KOPT-K1 (cell line): ENCODE measurements at regions not wholly inside any gene's neighbourhood (a gene's known extent, or its start where the extent isn't known, plus 50 kb on each side); places are given as distances from the start of the nearest gene placed in this dataset.

Experiments
- H3K27ac ChIP-seq: fragments of 200-600 bp; sonication (generic); 2 replicates; pipeline ENCODE4 v1.5.1; 2016; ENCODE audit warnings: antibody characterized with exemption, mild to moderate bottlenecking, low read depth, low read length; ENCODE audit not compliant: poor library complexity, severe bottlenecking
- H3K36me3 ChIP-seq: fragments of 200-600 bp; sonication (generic); 2 replicates; pipeline ENCODE4 v1.5.1; 2017; ENCODE audit warnings: antibody characterized with exemption, mild to moderate bottlenecking, low read length, moderate library complexity; ENCODE audit not compliant: insufficient read depth
- H3K9me3 ChIP-seq: fragments of 200-600 bp; sonication (generic); 2 replicates; pipeline ENCODE4 v1.5.1; 2017; ENCODE audit warnings: antibody characterized with exemption, low read length, mild to moderate bottlenecking; ENCODE audit not compliant: insufficient read depth, poor library complexity, severe bottlenecking

- no peaks in the 10 kb centered on the region for H3K9me3 ChIP-seq
- H3K36me3 ChIP-seq: no peaks in the 10 kb centered on the region
- H3K27ac ChIP-seq: no peak overlapping the region
Measured at GRCh38 chr5:34488984-34489383, 167.1 kb upstream of the RAI14 start.

DNA sequence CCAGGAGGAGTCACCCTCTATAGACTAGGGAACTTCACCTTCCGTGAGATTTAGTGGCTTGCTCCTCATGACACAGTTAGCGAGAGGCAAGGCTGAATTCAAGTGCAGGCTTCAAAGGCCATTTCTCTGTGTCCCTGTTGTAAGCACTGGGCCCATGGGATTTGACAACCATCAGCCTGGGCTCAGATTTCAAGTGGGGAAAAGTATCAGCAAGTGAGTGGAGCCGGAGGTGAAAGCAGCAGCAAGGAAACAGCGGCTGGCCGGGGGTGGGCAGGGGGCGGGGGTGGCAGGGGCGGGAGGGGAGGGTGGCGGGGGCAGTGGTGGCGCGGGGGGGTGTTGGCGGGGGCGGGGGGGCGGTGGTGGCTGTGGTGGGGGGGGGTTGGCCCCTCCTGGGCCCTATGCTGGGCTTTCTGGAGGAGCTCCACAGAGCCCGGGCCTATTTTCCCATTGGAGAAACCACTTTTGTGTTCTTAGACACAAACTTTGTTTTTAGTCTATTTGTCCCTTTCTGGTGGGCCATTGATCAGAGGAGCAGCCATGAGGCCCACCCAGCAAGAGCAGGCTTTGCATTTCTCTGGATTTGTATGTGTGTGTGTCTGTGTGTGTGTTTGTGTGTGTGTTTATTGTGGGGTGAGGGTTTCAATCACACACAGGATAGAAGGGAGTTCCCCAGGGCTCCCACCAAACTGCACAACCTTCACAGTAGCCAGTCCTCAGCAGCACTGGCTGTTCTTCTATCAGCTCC lies 165.4 kb upstream of the RAI14 start:
- H3K27ac ChIP-seq: no peak overlapping the region
- H3K36me3 ChIP-seq: no peaks in the 10 kb centered on the region
- no peaks in the 10 kb centered on the region for H3K9me3 ChIP-seq

DNA sequence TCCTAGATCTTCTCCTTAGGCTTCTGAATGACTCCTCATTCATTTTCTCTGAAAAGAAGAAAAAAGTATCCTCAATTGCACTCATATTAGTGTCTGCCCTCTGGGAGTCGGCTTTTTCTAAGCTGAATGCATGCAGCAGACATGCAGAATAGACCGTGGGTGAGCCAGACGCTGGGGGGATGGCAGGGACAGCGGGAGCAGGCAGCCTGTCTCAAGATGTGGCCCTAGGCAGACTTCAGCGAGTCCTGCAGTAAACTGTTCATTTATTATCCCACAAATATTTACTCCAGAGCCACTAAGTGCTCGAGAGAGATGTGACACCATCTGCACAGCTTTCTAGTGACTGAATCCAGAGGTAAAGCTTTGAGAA lies 164.9 kb upstream of the RAI14 start:
- Histone ChIP-seq H3K36me3 (no peaks in the 10 kb centered on the region), H3K27ac (no peak overlapping the region), H3K9me3 (no peaks in the 10 kb centered on the region)

DNA sequence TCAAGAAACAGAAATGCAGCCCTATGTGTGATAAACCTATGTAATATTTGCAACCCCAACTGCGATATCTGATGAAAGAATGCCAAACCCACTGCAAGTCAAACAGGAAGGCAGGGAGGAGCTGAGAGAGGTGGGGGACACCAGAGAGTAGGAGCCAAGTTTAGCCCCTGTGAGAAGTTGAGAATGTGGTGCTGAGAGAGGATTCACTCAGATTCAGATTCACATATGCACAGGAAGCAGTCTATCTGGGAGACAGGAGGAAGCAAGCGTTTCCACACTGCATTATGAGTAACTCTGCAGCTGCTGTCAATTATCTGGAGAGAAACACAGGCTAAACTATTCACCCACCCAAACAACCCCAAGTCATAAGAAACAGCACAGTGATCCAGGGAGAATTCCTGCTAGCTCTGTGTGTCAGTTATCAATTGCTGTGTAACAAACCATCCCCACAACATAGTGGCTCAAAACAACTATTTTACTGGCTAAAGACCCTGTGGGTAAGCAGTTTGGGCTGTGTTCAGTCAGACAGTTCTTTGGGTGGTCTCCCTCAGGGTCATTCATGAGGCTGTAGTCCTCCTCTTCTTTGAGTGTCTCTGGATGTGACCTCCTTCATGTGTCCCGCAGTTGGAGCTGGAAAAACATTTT lies 161.9 kb upstream of the RAI14 start:
- H3K36me3 ChIP-seq: no peaks in the 10 kb centered on the region
- no peak overlapping the region for H3K27ac ChIP-seq
- H3K9me3 ChIP-seq: no peaks in the 10 kb centered on the region

- Histone ChIP-seq H3K9me3 (no peaks in the 10 kb centered on the region), H3K27ac (no peak overlapping the region)
Measured at GRCh38 chr5:34495178-34495577, 160.9 kb upstream of the RAI14 start.

GRCh38 chr5:34496260-34496691 lies 159.9 kb upstream of the RAI14 start:
- Histone ChIP-seq H3K27ac (no peak overlapping the region), H3K36me3 (no peaks in the 10 kb centered on the region), H3K9me3 (no peaks in the 10 kb centered on the region)

More at GRCh38 chr5:34495178-34495577, 160.9 kb upstream of the RAI14 start:
- no peaks in the 10 kb centered on the region for H3K36me3 ChIP-seq

GRCh38 chr5:34496701-34497469 lies 159.2 kb upstream of the RAI14 start:
- H3K9me3 ChIP-seq: no peaks in the 10 kb centered on the region
- H3K27ac ChIP-seq: no peak overlapping the region
- H3K36me3 ChIP-seq: no peaks in the 10 kb centered on the region

DNA sequence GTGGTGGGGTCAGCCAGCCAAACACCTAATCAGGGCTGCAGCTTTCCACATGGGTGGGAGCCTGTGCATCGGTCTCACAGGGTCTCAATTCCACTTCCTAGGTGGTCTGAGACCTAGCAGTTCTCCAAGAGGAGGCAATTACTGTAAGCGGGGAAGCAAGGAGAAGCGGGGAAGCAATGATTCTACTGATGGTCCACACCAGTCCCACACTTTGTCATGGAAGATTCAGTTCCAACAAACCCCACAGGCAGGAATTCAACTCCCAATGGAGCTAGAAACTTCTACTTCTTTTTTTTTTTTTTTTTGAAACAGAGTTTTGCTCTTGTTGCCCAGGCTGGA lies 158.7 kb upstream of the RAI14 start:
- H3K9me3 ChIP-seq: no peaks in the 10 kb centered on the region
- H3K36me3 ChIP-seq: no peaks in the 10 kb centered on the region
- no peak overlapping the region for H3K27ac ChIP-seq

DNA sequence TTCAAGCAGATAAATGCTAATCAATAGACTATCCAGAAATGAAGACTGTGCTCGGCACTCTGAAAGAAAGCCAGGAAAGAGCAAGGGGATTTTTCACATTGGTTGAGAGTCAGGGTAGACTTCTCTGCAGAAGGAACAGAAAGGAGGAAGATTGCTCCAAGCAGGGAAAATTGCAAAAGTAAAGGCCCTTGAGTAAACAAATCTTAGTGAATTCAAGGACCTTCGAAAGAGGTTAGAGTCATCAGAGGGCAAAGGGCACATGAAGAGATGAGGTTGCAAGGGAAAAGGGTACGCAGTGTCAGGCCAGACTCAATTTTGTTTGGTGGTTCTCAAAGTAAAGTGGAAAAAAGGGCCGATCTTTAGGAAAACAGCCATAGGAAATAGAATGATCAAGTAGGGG lies 157.6 kb upstream of the RAI14 start:
- no peaks in the 10 kb centered on the region for H3K36me3 ChIP-seq
- no peak overlapping the region for H3K27ac ChIP-seq
- no peaks in the 10 kb centered on the region for H3K9me3 ChIP-seq

DNA sequence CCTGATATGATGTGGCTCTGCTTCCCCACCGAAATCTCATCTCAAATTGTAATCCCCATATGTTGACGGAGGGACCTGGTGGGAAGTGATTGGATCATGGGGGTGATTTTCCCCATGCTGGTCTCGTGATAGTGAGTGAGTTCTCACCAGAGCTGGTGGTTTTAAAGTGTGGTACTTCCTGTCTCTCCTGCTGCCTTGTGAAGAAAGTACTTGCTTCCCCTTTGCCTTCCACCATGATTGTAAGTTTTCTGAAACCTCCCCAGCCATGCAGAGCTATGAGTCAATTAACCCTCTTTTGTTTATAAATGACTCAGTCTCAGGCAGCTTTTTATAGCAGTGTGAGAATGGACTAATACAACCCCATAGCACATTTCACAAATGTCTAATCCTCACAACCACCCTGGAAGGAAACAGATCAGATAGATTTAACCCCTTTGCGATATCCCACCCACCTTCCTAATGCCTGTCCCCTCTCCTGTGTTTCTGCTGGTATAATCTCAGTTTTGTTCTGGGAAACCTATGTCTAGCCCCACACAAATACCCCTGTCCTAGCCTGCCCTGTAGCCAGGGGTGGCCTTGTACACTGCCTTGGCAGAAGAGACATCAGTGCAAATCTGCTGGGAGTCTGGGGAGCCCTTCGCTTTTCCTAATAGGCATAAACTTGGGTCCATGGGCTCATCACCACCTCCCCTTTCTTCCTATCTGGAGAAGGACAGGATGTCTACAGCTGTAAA lies 157.0 kb upstream of the RAI14 start:
- H3K27ac ChIP-seq: no peak overlapping the region
- H3K36me3 ChIP-seq: no peaks in the 10 kb centered on the region
- H3K9me3 ChIP-seq: no peaks in the 10 kb centered on the region

GRCh38 chr5:34500236-34500847 lies 155.8 kb upstream of the RAI14 start:
- Histone ChIP-seq H3K9me3 (peaks cover 8% of the 10 kb centered on the region), H3K27ac (no peak overlapping the region), H3K36me3 (no peaks in the 10 kb centered on the region)

- Histone ChIP-seq H3K36me3 (no peaks in the 10 kb centered on the region), H3K27ac (no peak overlapping the region), H3K9me3 (peaks cover 12% of the 10 kb centered on the region)
Measured at GRCh38 chr5:34501016-34501415, 155.1 kb upstream of the RAI14 start.

DNA sequence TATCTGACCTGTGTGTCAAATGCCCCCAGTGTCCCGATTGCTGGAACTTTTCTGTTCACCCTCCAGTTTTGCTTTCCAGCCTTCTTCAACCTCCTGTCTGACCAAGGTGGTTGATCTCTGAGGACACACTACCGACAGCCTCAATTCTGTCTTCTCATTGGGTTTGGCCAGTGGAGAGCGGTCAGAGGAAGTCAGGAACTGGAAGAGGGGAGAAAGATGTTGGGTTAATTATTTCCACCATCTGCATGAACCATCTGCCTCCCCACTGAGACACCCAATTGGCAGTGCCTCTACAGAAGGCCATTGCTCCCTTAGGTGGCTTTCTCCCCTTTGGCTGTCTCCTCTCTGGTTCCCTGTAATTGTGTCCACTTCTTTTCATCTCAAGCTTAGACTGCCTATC lies 154.3 kb upstream of the RAI14 start:
- Histone ChIP-seq H3K9me3 (peaks cover 12% of the 10 kb centered on the region), H3K36me3 (no peaks in the 10 kb centered on the region), H3K27ac (no peak overlapping the region)

DNA sequence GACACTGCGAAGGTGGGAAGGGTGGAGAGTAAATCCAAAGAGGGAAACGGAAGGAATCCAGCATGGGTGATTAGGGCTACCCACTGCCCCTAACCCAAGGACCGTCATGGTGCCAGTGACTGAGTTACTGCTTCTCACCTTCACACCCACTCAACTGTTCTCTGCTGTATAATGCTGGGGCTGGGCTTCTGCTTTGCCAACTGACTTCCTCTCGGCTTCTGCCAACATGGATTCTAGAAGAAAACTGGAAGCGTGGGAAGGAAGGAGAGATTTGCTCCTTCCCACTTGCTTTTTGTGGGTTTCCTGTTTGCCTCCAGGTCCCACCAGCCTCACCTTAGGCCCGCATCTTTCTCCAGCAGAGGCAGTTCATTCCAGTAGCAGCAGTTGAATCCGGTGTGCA lies 153.5 kb upstream of the RAI14 start:
- Histone ChIP-seq H3K9me3 (peaks cover 12% of the 10 kb centered on the region), H3K27ac (no peak overlapping the region), H3K36me3 (no peaks in the 10 kb centered on the region)
